ENCODE measurements at regions not wholly inside any gene's neighbourhood (a gene's known extent, or its start where the extent isn't known, plus 50 kb on each side); places are given as distances from the start of the nearest gene placed in this dataset.
A peak's percentile ranks its signal among the peaks of the same experiment; 100 is the strongest.

GRCh38 chr4:4792466-4792865 is 67.0 kb upstream of the MSX1 start:
- Histone ChIP-seq H3K4me2 (no peak overlapping the region), H3K27ac (peak overlapping the region; percentile 47), H3K9me3 (ENCODE audit: low read depth) (no peaks in the 10 kb centered on the region), H3K4me3 (no peak overlapping the region), H3K9me2 (replicated peaks; ENCODE audit: insufficient read depth) (no peaks in the 10 kb centered on the region), H3K27me3 (no peaks in the 10 kb centered on the region), H3K36me3 (replicated peaks; ENCODE audit: insufficient read depth, low read depth) (no peaks in the 10 kb centered on the region), H4K20me1 (ENCODE audit: insufficient read depth, poor library complexity, severe bottlenecking) (no peaks in the 10 kb centered on the region), H2AFZ (no peak overlapping the region), H3K79me2 (no peaks in the 10 kb centered on the region), H3K4me1 (ENCODE audit: insufficient read depth) (no peaks in the 10 kb centered on the region)
- 87% methylated on average over 4 of the region's 4 CpGs for WGBS (ENCODE audit: low lambda C conversion rate, missing lambda C conversion rate)
- TF ChIP-seq EZH2phosphoT487 (IDR thresholded peaks at IDR 0.05; ENCODE audit: low read depth, severe bottlenecking, unreplicated experiment) (no peak), EZH2 (IDR thresholded peaks at IDR 0.05; ENCODE audit: borderline replicate concordance) (no peak)
- TF ChIP-seq, protein P1, sequence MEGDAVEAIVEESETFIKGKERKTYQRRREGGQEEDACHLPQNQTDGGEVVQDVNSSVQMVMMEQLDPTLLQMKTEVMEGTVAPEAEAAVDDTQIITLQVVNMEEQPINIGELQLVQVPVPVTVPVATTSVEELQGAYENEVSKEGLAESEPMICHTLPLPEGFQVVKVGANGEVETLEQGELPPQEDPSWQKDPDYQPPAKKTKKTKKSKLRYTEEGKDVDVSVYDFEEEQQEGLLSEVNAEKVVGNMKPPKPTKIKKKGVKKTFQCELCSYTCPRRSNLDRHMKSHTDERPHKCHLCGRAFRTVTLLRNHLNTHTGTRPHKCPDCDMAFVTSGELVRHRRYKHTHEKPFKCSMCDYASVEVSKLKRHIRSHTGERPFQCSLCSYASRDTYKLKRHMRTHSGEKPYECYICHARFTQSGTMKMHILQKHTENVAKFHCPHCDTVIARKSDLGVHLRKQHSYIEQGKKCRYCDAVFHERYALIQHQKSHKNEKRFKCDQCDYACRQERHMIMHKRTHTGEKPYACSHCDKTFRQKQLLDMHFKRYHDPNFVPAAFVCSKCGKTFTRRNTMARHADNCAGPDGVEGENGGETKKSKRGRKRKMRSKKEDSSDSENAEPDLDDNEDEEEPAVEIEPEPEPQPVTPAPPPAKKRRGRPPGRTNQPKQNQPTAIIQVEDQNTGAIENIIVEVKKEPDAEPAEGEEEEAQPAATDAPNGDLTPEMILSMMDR (IDR thresholded peaks at IDR 0.05; ENCODE audit: poor library complexity): no peak
- DNase-seq (ENCODE audit: low spot score): peak; percentile 17

DNA sequence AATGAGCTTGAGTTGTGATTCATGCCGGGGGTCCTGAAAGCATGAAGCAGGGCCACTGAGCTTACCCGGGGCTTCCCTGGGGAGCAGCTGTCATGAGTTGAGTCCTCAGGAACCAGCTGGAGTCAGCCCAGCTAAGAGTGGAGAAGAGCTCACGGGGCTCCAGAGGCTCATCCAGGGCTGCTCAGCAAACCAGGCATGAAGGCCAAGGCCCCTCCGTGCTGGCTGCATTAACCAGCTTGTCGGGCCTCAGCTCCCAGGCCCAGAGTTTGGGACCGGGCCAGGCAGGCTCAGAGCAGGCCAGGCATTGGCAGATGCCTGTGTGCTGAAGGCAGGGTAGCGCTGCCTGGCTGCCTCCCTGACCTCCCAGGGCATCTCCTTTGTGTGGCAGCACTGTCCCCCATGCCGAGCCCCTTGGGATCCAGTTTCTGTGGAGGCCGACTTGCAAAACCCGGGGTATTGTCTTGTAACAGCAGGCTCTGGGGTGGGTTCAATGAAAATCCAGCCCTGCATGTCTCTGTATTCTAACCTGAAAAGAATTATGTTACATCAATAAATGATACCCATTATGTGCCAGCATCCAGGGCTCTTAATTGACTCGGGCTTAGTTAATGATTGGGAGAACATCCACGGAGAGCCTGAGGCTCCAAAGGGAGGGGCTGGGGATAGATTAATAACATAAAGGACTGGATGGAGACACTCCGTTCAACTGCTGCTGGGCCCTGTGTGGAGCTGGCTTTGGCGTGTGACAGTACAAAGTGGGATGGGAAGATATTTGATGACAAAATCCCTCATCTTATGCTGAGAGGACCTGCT is 68.0 kb upstream of the MSX1 start:
- no peaks in the 10 kb centered on the region for H3K9me2 ChIP-seq (replicated peaks; ENCODE audit: insufficient read depth)
- DNase-seq (ENCODE audit: low spot score): peak; percentile 41
- WGBS (ENCODE audit: low lambda C conversion rate, missing lambda C conversion rate): 50% methylated on average over 14 of the region's 14 CpGs
- H4K20me1 ChIP-seq (ENCODE audit: insufficient read depth, poor library complexity, severe bottlenecking): no peaks in the 10 kb centered on the region
- no peaks in the 10 kb centered on the region for H3K79me2 ChIP-seq
- peak overlapping the region; percentile 40 for H3K27ac ChIP-seq
- no peaks in the 10 kb centered on the region for H3K36me3 ChIP-seq (replicated peaks; ENCODE audit: insufficient read depth, low read depth)
- TF ChIP-seq EZH2phosphoT487 (IDR thresholded peaks at IDR 0.05; ENCODE audit: low read depth, severe bottlenecking, unreplicated experiment) (no peak), EZH2 (IDR thresholded peaks at IDR 0.05; ENCODE audit: borderline replicate concordance) (no peak)
- TF ChIP-seq, protein P1 (IDR thresholded peaks at IDR 0.05; ENCODE audit: poor library complexity): no peak
- H3K4me1 ChIP-seq (ENCODE audit: insufficient read depth): no peaks in the 10 kb centered on the region
- no peak overlapping the region for H2AFZ ChIP-seq
- H3K4me2 ChIP-seq: no peak overlapping the region
- H3K9me3 ChIP-seq (ENCODE audit: low read depth): no peaks in the 10 kb centered on the region
- H3K27me3 ChIP-seq: no peaks in the 10 kb centered on the region
- H3K4me3 ChIP-seq: no peak overlapping the region

GRCh38 chr4:4789462-4789861 is 70.0 kb upstream of the MSX1 start:
- H3K9me2 ChIP-seq (replicated peaks; ENCODE audit: insufficient read depth): no peaks in the 10 kb centered on the region
- no peaks in the 10 kb centered on the region for H3K4me1 ChIP-seq (ENCODE audit: insufficient read depth)
- H2AFZ ChIP-seq: no peak overlapping the region
- no peaks in the 10 kb centered on the region for H3K36me3 ChIP-seq (replicated peaks; ENCODE audit: insufficient read depth, low read depth)
- no peaks in the 10 kb centered on the region for H3K27me3 ChIP-seq
- no peaks in the 10 kb centered on the region for H3K9me3 ChIP-seq (ENCODE audit: low read depth)
- no peaks in the 10 kb centered on the region for H3K79me2 ChIP-seq
- no peak overlapping the region for H3K4me2 ChIP-seq
- DNase-seq (ENCODE audit: low spot score): no peak
- H3K27ac ChIP-seq: no peak overlapping the region
- 100% methylated on average over 1 of the region's 1 CpG for whole genome bisulfite sequencing (ENCODE audit: low lambda C conversion rate, missing lambda C conversion rate)
- TF ChIP-seq, protein P1 (IDR thresholded peaks at IDR 0.05; ENCODE audit: poor library complexity): no peak
- TF ChIP-seq EZH2phosphoT487 (IDR thresholded peaks at IDR 0.05; ENCODE audit: low read depth, severe bottlenecking, unreplicated experiment) (no peak), EZH2 (IDR thresholded peaks at IDR 0.05; ENCODE audit: borderline replicate concordance) (no peak)
- no peaks in the 10 kb centered on the region for H4K20me1 ChIP-seq (ENCODE audit: insufficient read depth, poor library complexity, severe bottlenecking)
- no peak overlapping the region for H3K4me3 ChIP-seq

All from hepatocyte (in vitro differentiated cells).